ENCODE measurements at regions not wholly inside any gene's neighbourhood (a gene's known extent, or its start where the extent isn't known, plus 50 kb on each side); places are given as distances from the start of the nearest gene placed in this dataset.
A peak's percentile ranks its signal among the peaks of the same experiment; 100 is the strongest.

GRCh38 chr2:8424997-8425900 is 256.6 kb upstream of the ID2 start:
- 95 to 96% methylated on average over 9 to 26 of the region's 26 CpGs for WGBS, 2 experiments (ENCODE audit: insufficient coverage in 1 of 2, insufficient read length in 1 of 2)

DNA sequence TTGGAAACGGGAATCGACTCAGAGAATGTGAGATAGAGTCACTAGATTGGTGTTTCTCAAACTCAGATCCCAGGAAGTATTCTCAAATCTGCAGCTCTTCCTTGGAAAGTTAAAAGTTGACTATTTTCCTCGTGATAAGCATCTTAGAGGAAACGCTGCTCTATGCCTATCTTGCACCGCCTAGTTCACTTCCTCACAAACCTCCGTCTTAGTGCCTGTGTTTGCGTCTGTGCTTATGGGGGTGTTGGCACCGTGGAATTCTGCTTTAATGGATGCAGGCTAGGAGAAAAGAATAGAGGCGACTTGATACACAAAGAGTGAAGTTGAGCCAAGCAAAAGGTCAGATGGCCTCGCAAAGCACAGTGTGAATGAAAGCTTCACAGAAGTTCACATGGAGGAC is 255.3 kb upstream of the ID2 start:
- no peak overlapping the region for H3K4me3 ChIP-seq (ENCODE audit: low read length)
- Mint-ChIP-seq H3K4me1 (peaks cover 4% of the 10 kb centered on the region), H3K36me3 (ENCODE audit: low read depth) (no peaks in the 10 kb centered on the region), H3K4me3 (no peak overlapping the region), H3K9me3 (peaks cover 3% of the 10 kb centered on the region), H3K27me3 (ENCODE audit: insufficient read depth) (no peaks in the 10 kb centered on the region), H3K27ac (no peak overlapping the region)
- DNase-seq, result peak; percentile 16
- H3K9me3 ChIP-seq (ENCODE audit: control insufficient read depth, low read length), result no peaks in the 10 kb centered on the region
- no peaks in the 10 kb centered on the region for H3K36me3 ChIP-seq (ENCODE audit: control insufficient read depth, insufficient read depth, low read length)
- no peaks in the 10 kb centered on the region for H3K4me1 ChIP-seq (ENCODE audit: control insufficient read depth, insufficient read depth, low read length)
- H3K9ac ChIP-seq (ENCODE audit: extremely low read depth, low read length, poor library complexity, severe bottlenecking), result no peak overlapping the region
- WGBS, 2 experiments (ENCODE audit: insufficient coverage in 1 of 2, insufficient read length in 1 of 2), result 87 to 97% methylated on average over 7 to 10 of the region's 10 CpGs
- TF ChIP-seq, protein P1, sequence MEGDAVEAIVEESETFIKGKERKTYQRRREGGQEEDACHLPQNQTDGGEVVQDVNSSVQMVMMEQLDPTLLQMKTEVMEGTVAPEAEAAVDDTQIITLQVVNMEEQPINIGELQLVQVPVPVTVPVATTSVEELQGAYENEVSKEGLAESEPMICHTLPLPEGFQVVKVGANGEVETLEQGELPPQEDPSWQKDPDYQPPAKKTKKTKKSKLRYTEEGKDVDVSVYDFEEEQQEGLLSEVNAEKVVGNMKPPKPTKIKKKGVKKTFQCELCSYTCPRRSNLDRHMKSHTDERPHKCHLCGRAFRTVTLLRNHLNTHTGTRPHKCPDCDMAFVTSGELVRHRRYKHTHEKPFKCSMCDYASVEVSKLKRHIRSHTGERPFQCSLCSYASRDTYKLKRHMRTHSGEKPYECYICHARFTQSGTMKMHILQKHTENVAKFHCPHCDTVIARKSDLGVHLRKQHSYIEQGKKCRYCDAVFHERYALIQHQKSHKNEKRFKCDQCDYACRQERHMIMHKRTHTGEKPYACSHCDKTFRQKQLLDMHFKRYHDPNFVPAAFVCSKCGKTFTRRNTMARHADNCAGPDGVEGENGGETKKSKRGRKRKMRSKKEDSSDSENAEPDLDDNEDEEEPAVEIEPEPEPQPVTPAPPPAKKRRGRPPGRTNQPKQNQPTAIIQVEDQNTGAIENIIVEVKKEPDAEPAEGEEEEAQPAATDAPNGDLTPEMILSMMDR (conservative IDR thresholded peaks at IDR 0.05), result no peak
- no peaks in the 10 kb centered on the region for H3K27me3 ChIP-seq (ENCODE audit: control insufficient read depth, insufficient read depth, low read length, poor library complexity, severe bottlenecking)
- H3K27ac ChIP-seq (ENCODE audit: low read depth, low read length), result no peak overlapping the region

More at GRCh38 chr2:8424997-8425900, 256.6 kb upstream of the ID2 start:
- Mint-ChIP-seq H3K27me3 (ENCODE audit: insufficient read depth) (no peaks in the 10 kb centered on the region), H3K4me3 (no peak overlapping the region), H3K4me1 (peaks cover 4% of the 10 kb centered on the region), H3K36me3 (ENCODE audit: low read depth) (no peaks in the 10 kb centered on the region), H3K27ac (no peak overlapping the region), H3K9me3 (peaks cover 3% of the 10 kb centered on the region)
- no peaks in the 10 kb centered on the region for H3K27me3 ChIP-seq (ENCODE audit: control insufficient read depth, insufficient read depth, low read length, poor library complexity, severe bottlenecking)
- no peak overlapping the region for H3K4me3 ChIP-seq (ENCODE audit: low read length)
- peak; percentile 28 for DNase-seq
- no peaks in the 10 kb centered on the region for H3K9me3 ChIP-seq (ENCODE audit: control insufficient read depth, low read length)
- no peaks in the 10 kb centered on the region for H3K4me1 ChIP-seq (ENCODE audit: control insufficient read depth, insufficient read depth, low read length)
- no peaks in the 10 kb centered on the region for H3K36me3 ChIP-seq (ENCODE audit: control insufficient read depth, insufficient read depth, low read length)
- no peak overlapping the region for H3K9ac ChIP-seq (ENCODE audit: extremely low read depth, low read length, poor library complexity, severe bottlenecking)
- TF ChIP-seq, protein P1 (conservative IDR thresholded peaks at IDR 0.05), result no peak
- no peak overlapping the region for H3K27ac ChIP-seq (ENCODE audit: low read depth, low read length)

- DNase-seq, result peak; percentile 20
- 80 to 91% methylated on average over 2 to 4 of the region's 4 CpGs for WGBS, 2 experiments (ENCODE audit: insufficient coverage in 1 of 2, insufficient read length in 1 of 2)
- TF ChIP-seq, protein P1 (conservative IDR thresholded peaks at IDR 0.05), result no peak
Observed at GRCh38 chr2:8427211-8427610, 254.6 kb upstream of the ID2 start.

More at GRCh38 chr2:8427211-8427610, 254.6 kb upstream of the ID2 start:
- Mint-ChIP-seq H3K9me3 (peaks cover 3% of the 10 kb centered on the region), H3K36me3 (ENCODE audit: low read depth) (no peaks in the 10 kb centered on the region), H3K27me3 (ENCODE audit: insufficient read depth) (no peaks in the 10 kb centered on the region), H3K27ac (no peak overlapping the region), H3K4me1 (peaks cover 2% of the 10 kb centered on the region), H3K4me3 (no peak overlapping the region)
- H3K27me3 ChIP-seq (ENCODE audit: control insufficient read depth, insufficient read depth, low read length, poor library complexity, severe bottlenecking), result no peaks in the 10 kb centered on the region
- H3K4me3 ChIP-seq (ENCODE audit: low read length), result no peak overlapping the region
- H3K27ac ChIP-seq (ENCODE audit: low read depth, low read length), result no peak overlapping the region
- H3K36me3 ChIP-seq (ENCODE audit: control insufficient read depth, insufficient read depth, low read length), result no peaks in the 10 kb centered on the region
- H3K9me3 ChIP-seq (ENCODE audit: control insufficient read depth, low read length), result no peaks in the 10 kb centered on the region
- no peak overlapping the region for H3K9ac ChIP-seq (ENCODE audit: extremely low read depth, low read length, poor library complexity, severe bottlenecking)
- H3K4me1 ChIP-seq (ENCODE audit: control insufficient read depth, insufficient read depth, low read length), result no peaks in the 10 kb centered on the region

Measured in endodermal cell (in vitro differentiated cells).